SJSA1 (cell line): ENCODE measurements at regions not wholly inside any gene's neighbourhood (a gene's known extent, or its start where the extent isn't known, plus 50 kb on each side); places are given as distances from the start of the nearest gene placed in this dataset.
"Not testable (repeated sequence)": the region's sequence is repeated elsewhere in the genome, so short reads cannot be mapped to it uniquely, and the experiment has no call there.

Source experiments
- DNase-seq, 2 experiments: peaks; one replicate each; pipeline ENCODE4 v3.0.0-alpha.2; 2015 to 2020; ENCODE audit warnings: low spot score in 2 of 2, low read depth in 1 of 2
- H3K27ac ChIP-seq: fragments of 250-450 bp; sonication (Bioruptor Pico); 2 replicates; pipeline ENCODE4 v1.5.1; 2020; ENCODE audit warnings: mild to moderate bottlenecking, moderate library complexity
- H3K27me3 ChIP-seq: fragments of 250-450 bp; sonication (Bioruptor Pico); replicated peaks from 2 replicates; pipeline ENCODE4 v1.5.1; 2020; ENCODE audit warnings: mild to moderate bottlenecking, moderate library complexity
- H3K36me3 ChIP-seq: fragments of 250-450 bp; sonication (Bioruptor Pico); 2 replicates; pipeline ENCODE4 v1.5.1; 2020; ENCODE audit warnings: mild to moderate bottlenecking
- H3K4me1 ChIP-seq: fragments of 250-450 bp; sonication (Bioruptor Pico); replicated peaks from 2 replicates; pipeline ENCODE4 v1.6.1; 2021; ENCODE audit warnings: mild to moderate bottlenecking
- H3K4me3 ChIP-seq: fragments of 250-450 bp; sonication (Bioruptor Pico); 2 replicates; pipeline ENCODE4 v1.5.1; 2020; ENCODE audit warnings: mild to moderate bottlenecking
- H3K9me3 ChIP-seq: fragments of 250-450 bp; sonication (Bioruptor Pico); replicated peaks from 2 replicates; pipeline ENCODE4 v1.5.1; 2020; ENCODE audit warnings: mild to moderate bottlenecking

GRCh38 chr11:34001557-34002064 is 49.9 kb upstream of the CAPRIN1 start:
- Histone ChIP-seq H3K36me3 (no peaks in the 10 kb centered on the region), H3K4me1 (peaks cover 14% of the 10 kb centered on the region; the same call in 1 of the 2 replicates), H3K27ac (no peak overlapping the region), H3K27me3 (peaks cover 38% of the 10 kb centered on the region), H3K4me3 (no peak overlapping the region), H3K9me3 (no peaks in the 10 kb centered on the region)
- DNase-seq = no peak

- no peaks in the 10 kb centered on the region; the same call in 1 of the 2 replicates for H3K9me3 ChIP-seq
- H3K27me3 ChIP-seq = peaks cover 37% of the 10 kb centered on the region
- no peak for DNase-seq
- no peaks in the 10 kb centered on the region for H3K36me3 ChIP-seq
- H3K4me3 ChIP-seq = no peak overlapping the region
- peaks cover 17% of the 10 kb centered on the region; the same call in 1 of the 2 replicates for H3K4me1 ChIP-seq
- no peak overlapping the region for H3K27ac ChIP-seq
Observed at GRCh38 chr11:33999393-33999792, 52.1 kb upstream of the CAPRIN1 start.

- Histone ChIP-seq H3K4me3 (no peak overlapping the region), H3K9me3 (no peaks in the 10 kb centered on the region; the same call in 1 of the 2 replicates), H3K36me3 (no peaks in the 10 kb centered on the region), H3K27me3 (peaks cover 32% of the 10 kb centered on the region), H3K4me1 (peaks cover 17% of the 10 kb centered on the region; the same call in 1 of the 2 replicates), H3K27ac (no peak overlapping the region)
- no peak for DNase-seq
Observed at GRCh38 chr11:33997584-33998251, 53.8 kb upstream of the CAPRIN1 start.

DNA sequence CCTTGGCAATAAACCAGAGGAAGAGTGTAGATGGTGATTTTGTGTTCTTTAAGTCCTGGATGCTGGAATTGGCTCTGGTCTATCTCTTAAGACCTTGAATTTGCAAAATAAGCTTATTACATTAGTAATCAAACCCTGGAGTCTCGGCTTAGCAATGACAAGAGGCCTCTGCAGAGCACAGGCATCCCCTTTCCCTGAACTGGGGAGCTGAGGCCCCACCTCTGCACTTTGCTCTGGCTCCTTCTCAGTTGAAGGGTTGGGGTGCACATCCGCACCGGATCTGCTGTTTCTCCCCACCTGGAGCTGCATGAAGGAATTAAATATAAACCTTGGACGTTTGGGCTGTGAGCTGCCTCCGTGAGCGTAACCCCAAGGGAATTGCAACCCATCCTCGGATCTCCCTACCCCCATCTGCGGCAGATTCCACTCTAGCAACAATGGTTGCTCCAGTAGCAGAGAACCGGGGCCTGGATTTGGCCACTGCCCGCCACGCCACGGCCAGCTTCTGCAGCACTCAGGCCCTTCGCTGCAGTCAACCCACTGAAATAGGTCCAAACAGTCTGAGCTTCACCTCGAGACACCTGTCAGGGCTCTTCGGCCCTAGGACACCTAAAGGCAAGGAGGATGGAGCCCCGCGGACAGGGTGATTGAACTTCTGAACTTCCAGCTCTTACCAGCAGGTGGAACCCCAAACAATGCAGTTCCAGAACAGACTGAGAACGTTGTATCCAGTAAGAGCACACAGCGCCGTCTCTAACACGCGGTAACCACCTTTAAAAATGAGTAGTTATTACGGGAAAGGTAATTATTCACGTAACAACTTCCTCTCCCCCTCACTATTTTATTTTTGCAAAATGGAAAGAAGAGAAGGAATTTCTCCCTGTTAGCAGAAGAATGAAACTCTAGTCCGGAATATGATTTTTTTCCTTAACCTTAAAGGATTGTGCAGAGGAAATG is 54.8 kb upstream of the CAPRIN1 start:
- Histone ChIP-seq H3K27ac (no peak overlapping the region), H3K4me3 (no peak overlapping the region), H3K36me3 (no peaks in the 10 kb centered on the region), H3K4me1 (peaks cover 17% of the 10 kb centered on the region; the same call in 1 of the 2 replicates), H3K27me3 (peaks cover 28% of the 10 kb centered on the region), H3K9me3 (no peaks in the 10 kb centered on the region; the same call in 1 of the 2 replicates)
- peak; percentile 46 to 58 for DNase-seq

GRCh38 chr11:33994937-33995336 is 56.6 kb upstream of the CAPRIN1 start:
- H3K36me3 ChIP-seq = no peaks in the 10 kb centered on the region
- no peak overlapping the region for H3K4me3 ChIP-seq
- no peak for DNase-seq
- H3K27me3 ChIP-seq = peaks cover 20% of the 10 kb centered on the region
- no peak overlapping the region for H3K27ac ChIP-seq
- peaks cover 17% of the 10 kb centered on the region; the same call in 1 of the 2 replicates for H3K4me1 ChIP-seq
- no peaks in the 10 kb centered on the region; the same call in 1 of the 2 replicates for H3K9me3 ChIP-seq

DNA sequence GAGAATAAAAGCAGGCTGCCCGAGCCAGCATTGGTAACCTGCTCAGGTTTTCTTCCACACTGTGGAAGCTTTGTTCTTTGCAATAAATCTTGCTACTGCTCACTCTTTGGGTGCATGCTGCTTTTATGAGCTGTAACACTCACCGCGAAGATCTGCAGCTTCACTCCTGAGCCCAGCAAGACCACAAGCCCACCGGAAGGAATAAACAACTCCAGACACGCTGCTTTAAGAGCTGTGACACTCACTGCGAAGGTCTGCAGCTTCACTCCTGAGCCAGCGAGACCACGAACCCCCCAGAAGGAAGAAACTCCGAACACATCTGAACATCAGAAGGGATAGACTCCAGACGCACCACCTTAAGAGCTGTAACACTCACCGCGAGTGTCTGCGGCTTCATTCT is 60.4 kb upstream of the CAPRIN1 start:
- H3K27ac ChIP-seq, H3K27me3 ChIP-seq, H3K4me1 ChIP-seq, H3K4me3 ChIP-seq, H3K9me3 ChIP-seq, H3K36me3 ChIP-seq, DNase-seq: not testable (repeated sequence)

DNA sequence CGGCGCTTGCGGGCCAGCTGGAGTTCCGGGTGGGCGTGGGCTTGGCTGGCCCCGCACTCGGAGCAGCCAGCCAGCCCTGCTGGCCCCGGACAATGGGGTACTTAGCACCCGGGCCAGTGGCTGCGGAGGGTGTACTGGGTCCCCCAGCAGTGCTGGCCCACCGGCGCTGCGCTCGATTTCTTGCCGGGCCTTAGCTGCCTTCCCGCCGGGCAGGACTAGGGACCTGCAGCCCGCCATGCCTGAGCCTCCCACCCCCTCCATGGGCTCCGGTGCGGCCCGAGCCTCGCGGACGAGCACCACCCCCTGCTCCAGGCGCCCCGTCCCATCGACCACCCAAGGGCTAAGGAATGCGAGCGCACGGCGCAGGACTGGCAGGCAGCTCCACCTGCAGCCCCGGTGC is 61.4 kb upstream of the CAPRIN1 start:
- DNase-seq, H3K4me3 ChIP-seq, H3K27ac ChIP-seq, H3K9me3 ChIP-seq, H3K4me1 ChIP-seq, H3K27me3 ChIP-seq, H3K36me3 ChIP-seq: not testable (repeated sequence)

- DNase-seq = no peak
- Histone ChIP-seq H3K4me3 (no peak overlapping the region), H3K27me3 (no peaks in the 10 kb centered on the region)
Observed at GRCh38 chr11:33989461-33989860, 62.1 kb upstream of the CAPRIN1 start.

DNA sequence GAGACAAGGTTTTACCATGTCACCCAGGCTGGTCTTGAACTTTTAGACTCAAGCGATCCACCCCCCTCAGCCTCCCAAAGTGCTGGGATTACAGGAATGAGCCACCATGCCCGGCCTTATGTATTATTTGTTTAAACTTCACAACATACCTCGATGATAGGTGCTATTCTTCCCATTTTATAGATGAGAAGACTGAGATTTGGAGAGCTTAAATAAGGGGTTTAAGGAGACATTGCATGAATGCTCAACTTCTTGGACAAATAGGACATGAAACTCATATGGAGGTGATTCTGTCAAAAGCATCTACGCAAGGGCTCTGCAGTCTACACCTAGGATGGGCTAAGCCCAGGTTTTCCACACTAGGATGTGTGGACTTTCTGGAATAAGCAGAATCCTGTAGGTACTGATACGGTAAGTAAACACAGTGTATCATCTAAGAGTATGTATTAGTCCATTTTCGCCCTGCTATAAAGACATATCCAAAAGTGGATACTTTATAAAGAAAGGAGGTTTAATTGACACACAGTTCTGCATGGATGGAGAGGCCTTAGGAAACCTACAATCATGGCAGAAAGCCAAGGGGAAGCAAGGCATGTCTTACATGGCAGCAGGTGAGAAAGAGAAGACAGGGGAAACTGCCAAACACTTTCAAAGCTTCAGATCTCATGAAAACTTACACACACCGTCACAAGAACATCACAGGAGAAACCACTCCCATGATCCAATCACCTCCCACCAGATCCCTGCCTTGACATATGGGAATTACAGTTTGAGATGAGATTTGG is 62.8 kb upstream of the CAPRIN1 start:
- Histone ChIP-seq H3K36me3 (no peaks in the 10 kb centered on the region), H3K4me1 (no peaks in the 10 kb centered on the region), H3K9me3 (no peaks in the 10 kb centered on the region), H3K27ac (no peak overlapping the region), H3K4me3 (no peak overlapping the region), H3K27me3 (no peaks in the 10 kb centered on the region)
- DNase-seq = no peak

More at GRCh38 chr11:33989461-33989860, 62.1 kb upstream of the CAPRIN1 start:
- H3K9me3 ChIP-seq = no peaks in the 10 kb centered on the region
- no peaks in the 10 kb centered on the region for H3K4me1 ChIP-seq
- H3K36me3 ChIP-seq = no peaks in the 10 kb centered on the region
- H3K27ac ChIP-seq = no peak overlapping the region

DNA sequence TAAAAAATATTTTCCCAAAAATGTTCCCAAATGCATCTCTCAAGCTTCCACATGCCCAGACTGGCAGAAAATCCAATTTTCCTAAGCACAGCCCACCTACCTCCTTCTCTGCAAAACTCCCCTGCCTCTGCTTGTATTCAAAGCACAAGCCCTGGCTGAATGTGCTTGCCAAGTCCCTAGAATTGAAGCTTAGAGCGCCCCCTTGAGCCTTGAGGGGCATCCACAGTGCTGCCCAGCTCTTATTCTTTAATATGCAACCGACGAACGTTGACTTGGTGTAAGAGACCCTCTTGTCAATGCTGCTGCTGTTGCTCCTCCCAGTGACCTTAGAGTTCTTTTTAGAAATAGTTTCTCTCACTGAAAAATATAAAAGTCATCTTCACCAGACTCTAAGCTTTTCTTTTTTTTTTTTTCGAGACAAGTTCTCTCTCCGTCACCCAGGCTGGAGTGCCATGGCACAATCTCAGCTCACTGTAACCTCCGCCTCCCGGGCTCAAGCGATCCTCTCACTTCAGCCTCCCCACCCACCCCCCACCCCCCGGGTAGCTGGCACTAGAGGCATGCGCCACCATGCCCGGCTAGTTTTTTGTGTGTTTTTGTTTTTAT is 63.5 kb upstream of the CAPRIN1 start:
- no peaks in the 10 kb centered on the region for H3K36me3 ChIP-seq
- H3K4me3 ChIP-seq = no peak overlapping the region
- no peaks in the 10 kb centered on the region for H3K9me3 ChIP-seq
- no peak overlapping the region for H3K27ac ChIP-seq
- peak; percentile 25 to 68 for DNase-seq
- no peaks in the 10 kb centered on the region for H3K4me1 ChIP-seq
- H3K27me3 ChIP-seq = no peaks in the 10 kb centered on the region

DNA sequence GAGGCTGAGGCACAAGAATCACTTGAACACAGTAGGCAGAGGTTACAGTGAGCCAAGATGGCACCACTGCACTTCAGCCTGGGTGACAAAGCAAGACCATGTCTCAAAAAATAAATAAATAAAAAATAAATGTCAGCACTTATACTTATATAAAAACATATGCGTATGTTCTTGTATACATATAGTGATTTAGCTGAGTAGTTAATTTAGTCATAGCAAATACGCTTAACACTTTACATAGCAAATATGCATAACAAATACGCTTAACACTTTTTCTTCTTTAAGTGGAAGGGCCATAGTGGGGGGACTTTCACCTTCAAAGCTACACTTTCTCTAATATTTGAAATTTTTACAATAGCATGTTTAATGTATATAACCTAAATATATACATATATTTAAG is 64.0 kb upstream of the CAPRIN1 start:
- Histone ChIP-seq H3K27ac (no peak overlapping the region), H3K4me1 (no peaks in the 10 kb centered on the region), H3K36me3 (no peaks in the 10 kb centered on the region), H3K27me3 (no peaks in the 10 kb centered on the region), H3K4me3 (no peak overlapping the region), H3K9me3 (no peaks in the 10 kb centered on the region)
- no peak for DNase-seq

- not testable (repeated sequence) for H3K4me1 ChIP-seq, H3K36me3 ChIP-seq, H3K9me3 ChIP-seq, H3K27me3 ChIP-seq, DNase-seq, H3K27ac ChIP-seq, H3K4me3 ChIP-seq
Observed at GRCh38 chr11:33986597-33987501, 64.7 kb upstream of the CAPRIN1 start.
